ENCODE measurements at regions not wholly inside any gene's neighbourhood (a gene's known extent, or its start where the extent isn't known, plus 50 kb on each side); places are given as distances from the start of the nearest gene placed in this dataset.
"Not testable (repeated sequence)": the region's sequence is repeated elsewhere in the genome, so short reads cannot be mapped to it uniquely, and the experiment has no call there.

DNA sequence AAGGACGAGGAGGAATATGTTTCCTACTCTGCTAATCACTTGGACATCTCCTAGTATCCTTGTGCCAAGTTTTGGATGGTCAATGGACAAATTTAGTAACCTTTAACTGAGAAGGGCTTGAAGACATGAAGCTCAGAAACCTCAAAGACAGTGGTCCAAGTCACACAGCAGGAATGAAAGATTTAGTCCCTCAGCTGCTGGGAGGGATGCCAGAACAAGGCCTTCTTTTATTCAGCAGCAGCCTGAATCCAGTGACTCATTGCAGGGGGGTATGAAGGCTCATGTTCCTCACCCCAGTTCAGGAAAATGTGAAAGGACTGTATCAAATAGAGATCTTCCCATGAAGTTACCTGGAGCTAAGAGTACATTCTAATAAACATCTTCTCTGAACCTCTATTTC lies 214.9 kb upstream of the UGT8 start:
- no peak for DNase-seq

DNA sequence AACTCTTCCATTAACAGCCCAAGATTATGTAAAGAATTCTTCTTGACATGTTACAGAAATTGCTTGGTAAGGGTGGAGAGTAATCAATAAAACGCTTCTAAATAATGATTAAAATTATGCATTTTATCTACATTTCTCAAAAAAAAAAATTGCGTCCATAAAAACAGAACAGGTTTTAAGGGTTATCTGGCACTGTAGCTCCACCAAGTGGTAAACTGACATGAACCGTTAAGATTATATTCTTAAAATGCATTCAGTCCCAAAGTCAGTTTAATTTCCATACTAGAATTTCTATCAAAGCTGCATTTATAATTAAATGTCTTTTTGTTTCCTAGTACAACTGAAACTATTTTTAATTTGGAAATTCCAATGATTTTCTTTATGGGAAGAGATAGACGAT lies 214.0 kb upstream of the UGT8 start:
- DNase-seq, result peak; percentile 23

DNA sequence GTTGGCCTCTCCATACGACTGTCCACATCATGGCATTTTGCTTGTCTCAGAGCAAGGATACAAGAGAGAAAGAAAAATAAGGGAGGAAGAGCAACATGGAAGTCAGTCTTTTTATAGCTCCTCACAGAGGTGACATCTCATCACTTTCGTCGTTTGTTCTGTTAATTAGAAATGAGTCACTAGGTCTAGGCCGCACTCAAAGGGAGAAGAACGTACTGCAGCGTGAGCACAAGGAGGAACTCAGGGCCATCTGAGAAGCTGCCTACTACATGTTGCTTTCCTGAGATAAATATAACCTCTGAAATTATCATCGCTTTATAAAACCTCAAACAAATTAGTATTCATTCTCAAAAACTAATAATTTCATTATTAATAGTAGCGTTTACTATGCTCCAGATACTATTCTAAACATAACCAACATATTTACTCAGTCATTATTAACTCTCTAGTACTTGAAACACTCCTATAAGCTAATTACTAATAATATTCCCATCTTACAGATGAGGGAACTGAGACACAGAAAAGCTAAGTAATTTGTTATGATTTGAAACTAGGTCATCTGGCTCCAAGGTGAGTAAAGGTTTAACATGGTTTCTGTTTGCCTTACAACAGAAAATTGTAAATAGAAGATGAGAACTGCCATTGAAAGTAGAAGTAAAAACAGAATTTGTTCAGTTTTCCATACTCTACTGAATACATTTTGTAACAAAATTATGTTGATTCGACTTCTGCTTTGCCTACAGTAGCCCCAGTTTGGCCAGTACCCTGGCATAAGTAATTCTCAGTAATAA lies 213.2 kb upstream of the UGT8 start:
- DNase-seq, result no peak

DNA sequence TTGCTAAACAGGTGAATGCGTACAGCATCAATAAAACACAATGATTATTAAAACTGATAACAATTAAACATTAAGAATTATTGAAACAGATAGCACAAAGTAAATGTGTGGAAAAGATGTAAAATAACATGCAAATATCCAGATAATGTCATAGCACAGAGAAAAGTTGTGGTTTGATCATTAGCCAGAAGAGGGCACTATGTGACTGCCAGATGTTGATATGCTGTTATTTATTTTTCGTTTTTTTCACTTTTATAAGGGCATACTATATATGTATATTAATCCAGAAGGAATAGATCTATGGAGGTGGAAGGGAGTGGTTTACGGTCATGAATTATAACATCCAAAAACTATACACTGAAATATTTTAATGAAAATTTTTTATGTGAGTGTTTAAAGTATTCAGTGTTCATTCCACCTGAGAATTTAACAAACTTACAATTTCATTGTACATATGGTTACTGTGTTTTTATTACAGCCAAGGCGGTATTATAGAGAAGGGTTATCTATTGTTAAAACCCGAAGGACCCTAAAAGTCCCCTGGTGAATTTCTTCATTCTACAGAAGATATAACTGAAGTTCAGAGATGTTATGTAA lies 211.9 kb upstream of the UGT8 start:
- DNase-seq, result peak; percentile 31

DNA sequence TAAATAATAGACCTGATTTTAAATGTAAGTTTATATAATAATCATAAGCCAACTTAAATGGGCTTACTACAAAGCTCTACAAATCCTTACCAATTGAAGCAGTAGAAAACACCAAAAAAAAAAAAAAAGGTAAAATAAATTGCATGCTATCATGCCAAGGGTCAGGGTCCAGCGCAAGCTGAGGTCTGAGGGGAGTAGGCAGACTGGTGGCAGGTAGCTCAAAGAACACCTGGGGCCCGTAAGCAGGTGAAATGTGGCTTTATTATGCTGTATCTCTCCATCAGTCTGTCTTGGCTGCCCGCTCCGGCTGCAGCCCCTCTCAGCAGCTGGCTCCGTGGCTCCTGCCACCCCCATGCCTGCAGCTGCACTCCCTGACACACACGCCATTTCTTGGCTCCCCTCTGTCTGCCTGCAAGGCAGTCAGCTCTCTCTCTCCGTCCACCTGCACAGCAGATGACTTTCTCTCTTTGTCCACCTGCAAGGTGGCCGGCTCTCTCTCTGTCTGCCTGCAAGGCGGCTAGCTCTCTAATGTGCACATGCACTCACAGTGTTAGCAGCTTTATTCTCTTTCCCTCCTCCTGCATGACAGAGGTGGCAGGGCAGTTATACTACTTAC lies 209.4 kb upstream of the UGT8 start:
- DNase-seq, result no peak

DNA sequence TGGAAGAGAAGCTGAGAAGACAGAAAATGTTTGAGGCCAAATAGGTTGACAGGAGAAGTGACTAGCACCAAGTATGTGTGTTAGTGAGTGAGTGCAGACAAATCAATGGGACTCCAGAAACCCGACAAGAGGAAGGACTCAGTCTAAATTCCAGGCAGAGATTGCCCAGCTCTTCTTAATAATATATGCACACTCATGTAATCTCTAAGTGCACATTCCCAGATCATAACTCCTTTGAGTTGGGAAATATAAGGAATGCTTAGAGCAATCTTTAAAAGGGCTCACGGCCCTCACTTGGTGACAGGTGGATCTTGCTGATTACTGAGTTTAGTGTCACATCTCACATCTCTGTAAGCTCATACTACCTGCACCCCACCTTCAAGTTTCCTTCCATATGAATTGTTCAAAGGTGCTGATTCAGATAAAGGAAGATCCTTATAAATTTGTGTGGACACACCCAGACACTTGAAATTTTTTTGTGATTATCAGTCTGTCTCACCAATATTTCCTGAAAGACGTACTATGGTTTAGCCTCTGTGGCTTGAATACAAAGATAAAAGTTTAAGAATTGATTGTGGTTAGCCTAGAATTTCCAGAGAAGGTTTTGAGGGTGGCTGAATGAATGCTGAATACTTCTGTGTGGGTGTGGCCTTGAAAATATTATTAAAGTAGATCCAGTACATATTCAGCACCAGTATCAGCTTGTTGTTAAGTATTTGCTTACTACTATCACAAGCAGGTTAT lies 205.1 kb upstream of the UGT8 start:
- no peak for DNase-seq

DNA sequence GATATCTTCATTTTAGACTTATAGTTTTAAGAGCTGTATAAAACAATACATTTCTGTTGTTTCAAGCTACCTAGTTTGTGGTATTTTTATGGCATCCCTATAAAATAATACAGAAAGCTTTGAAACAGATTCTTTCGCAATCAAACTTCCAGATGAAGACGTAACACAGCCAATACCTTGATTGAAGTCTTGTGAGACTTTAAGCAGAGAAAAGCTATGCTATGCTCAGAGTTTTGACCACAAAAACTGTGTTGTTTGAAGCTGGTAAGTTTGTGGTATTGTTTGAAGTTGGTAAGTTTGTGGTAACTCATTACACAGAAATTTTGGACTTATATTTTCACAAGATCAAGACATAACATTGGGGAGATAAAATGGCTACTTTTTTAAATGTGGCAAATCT lies 201.8 kb upstream of the UGT8 start:
- DNase-seq, result no peak

DNA sequence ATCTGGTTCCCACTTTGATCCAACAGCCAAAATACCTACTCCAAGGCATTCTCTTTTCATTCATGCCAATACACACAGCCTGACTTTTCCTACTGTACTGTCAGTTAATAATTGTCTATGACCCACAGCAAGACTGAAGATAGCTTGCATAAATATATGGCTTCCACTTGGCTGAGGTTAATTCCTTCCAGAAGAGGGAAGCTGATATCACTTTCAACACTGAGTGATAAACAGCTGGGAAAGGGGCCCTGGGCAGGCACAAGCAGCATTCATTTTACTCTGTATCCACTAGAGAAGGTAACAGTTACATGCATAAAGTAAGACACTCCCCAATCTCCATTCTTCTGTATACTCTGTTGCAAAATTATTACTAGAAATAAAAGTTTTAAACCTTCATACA lies 200.2 kb upstream of the UGT8 start:
- DNase-seq, result peak; percentile 27

DNA sequence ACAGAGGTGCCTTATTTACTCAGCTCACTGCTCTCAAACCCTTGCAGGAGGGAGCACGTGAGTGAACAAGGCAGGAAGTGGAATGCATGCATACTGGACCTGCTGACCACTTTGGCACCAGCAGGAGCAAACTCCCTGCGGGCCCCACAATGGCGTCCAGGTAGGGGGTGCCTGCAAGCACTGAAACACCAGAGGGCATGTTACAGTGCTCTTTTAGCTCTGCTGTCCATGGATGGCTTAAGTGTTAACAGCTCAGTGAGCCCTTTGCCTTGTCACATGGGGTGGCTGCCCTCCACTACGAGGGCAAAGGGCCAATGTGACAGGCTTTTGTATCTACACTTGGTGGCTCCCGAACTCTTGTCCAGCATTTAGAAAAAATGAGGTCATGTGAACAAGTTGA lies 199.5 kb upstream of the UGT8 start:
- no peak for DNase-seq

DNA sequence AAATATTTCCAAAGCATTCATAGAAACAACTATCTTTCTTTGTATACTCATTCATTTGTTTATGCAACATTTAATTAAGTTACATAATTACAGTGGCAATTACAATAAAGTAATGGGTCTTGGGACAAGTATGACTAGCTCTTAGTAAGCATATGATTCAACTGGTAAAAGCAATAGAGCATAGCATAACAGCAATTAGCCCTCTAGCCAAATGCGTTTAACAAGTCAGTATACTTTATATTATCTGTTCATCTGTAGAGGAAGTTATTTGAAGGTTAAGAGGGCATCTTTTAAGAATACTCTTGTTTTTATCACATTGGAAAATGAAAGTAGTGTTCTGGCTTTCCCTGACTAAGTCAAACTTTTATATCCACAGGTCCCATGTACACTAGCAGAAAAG lies 198.1 kb upstream of the UGT8 start:
- no peak for DNase-seq

DNA sequence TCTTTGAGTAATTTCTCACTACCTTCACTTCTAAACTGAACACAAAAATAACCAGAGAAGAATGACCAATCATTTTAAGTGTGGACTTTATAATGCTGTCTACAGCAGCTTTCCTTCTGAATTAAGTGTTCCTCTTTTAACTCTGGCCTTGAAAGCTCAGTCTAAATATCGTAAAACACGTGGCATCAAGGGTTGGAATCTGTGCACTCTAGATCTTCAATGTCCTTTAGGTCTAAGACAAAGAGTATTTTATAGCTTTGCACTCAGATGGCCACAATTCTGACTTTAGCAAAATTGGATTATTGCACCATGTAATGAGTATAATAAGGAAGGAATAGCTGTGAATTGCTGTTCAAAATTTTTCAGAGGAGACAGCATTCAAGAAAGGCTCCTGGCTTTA lies 197.1 kb upstream of the UGT8 start:
- DNase-seq, result no peak

DNA sequence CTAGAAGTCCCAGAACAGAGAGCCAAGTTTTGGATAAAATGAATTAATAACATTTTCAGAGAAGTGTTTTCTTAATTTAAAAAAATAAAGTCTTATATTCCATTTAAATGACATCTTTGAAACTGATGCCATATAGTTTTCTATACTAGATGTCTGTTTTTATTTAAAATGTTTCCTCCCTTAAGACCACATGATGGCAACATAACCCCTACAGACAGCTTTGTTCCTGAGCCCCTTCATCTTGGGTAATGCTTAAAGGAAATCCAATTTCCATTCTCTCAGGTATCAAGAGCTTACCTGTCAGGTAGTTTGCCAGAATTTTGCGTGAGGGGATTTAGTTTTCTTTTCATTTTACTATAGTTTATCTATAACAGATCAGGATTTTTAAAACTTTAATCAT lies 181.4 kb upstream of the UGT8 start:
- peak; percentile 45 for DNase-seq

DNA sequence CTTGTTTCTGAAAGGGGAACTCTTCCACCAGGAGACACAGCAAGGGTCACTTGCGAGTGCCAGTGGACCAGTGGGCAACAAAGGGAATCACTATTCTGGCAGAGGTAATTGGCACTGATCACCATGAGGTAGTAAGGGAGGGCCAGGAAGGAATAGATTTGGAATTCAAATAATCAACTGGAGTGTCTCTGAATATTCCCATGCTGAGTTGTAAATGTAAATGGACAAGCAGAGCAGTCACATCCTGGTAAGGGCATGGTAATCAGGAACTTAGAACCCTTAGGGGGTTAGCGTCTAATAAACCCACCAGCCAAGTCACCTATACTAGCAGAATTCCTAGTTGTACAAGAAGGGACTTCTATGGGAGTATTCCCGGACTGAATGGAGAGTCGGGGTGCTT lies 178.5 kb upstream of the UGT8 start:
- no peak for DNase-seq

DNA sequence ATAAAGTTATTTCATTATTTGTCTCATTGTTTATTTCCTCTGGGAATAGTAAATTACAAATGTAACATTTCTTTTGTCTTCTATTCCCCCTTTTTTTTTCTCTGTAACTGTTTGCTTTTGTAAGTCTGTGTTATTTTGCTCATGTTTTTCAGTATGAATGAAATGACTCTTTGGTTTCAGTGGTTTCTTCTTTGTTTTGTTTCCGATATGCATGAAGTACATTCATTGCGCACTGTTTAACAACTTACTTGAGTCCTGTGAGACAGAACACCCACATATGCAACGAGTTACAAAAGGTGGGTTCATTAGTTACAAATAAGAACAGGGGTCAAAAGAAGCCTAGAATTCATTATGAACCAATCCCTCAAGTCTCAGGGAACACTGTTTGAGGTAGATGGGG lies 175.0 kb upstream of the UGT8 start:
- no peak for DNase-seq

DNA sequence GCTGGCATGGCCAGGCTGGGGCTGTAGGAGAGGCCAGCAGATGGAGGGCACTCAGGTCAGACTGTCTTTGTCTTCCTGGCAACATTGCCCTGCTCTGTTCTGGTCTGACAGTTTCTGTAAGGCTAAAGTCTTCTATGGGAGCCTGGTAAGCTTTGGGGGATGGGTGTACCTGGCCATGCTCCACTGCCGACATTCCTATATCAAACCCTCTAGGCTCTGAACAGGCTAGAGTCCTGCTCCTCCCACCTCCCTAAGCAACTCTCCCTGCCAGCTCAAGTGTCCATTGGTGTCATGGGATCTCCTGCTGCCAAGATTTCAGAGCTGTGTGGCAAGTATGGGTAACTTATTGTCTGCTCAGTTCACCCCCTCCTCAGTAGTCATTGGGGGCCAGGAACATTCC lies 163.5 kb upstream of the UGT8 start:
- DNase-seq, result no peak

DNA sequence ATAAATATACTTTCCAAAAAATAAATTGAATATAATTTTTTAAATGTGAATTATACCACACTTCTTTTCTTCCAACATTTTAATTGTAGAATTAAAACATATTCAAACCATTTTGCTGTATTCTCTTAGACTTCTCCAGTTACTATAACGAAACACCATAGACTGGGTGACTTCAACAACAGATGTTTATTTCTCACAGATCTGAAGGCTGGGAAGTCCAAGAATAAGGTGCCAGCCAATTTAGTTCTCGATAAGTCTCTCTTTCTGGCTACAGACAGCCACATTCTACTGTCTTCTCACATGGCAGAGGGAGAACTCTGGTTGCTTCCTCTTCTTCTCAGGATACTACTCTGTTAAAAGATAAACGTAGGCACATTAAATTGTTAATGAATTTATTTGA lies 155.8 kb upstream of the UGT8 start:
- DNase-seq, result no peak

DNA sequence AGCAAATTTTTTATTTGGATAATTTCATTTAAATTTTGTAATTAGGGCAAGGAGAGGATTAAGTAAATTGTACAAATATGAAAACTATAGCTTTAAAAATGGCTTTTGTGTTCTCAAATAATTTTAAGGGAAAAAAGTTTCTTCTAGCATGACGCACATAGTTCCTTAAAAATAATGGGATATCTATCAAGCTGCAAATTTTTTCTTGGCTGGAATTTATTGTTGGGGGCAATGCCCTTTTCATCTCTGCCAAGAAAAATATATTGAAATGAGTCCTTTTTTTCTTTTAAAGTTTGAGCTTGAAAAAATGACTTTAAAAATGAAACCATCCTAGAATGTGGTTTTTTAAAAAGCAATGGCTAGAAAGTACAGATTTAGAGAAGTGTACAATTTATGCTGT lies 154.4 kb upstream of the UGT8 start:
- DNase-seq, result no peak

DNA sequence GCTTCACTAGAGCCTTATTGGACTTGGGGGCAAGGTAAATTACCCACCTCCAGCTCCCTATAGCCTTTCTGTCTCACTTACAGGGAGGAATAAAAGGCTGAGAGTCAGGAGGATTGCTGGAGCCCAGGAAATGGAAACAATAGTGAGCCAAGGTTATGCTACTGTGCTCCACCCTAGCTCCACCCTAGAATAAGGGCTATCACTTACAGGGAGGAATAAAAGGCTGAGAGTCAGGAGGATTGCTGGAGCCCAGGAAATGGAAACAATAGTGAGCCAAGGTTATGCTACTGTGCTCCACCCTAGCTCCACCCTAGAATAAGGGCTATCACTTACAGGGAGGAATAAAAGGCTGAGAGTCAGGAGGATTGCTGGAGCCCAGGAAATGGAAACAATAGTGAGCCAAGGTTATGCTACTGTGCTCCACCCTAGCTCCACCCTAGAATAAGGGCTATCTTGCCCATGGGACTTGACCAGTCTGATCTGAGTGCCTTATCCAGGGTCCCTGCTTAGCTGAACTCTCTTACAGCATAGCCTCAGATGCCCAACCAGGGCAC lies 150.6 kb upstream of the UGT8 start:
- not testable (repeated sequence) for DNase-seq

DNA sequence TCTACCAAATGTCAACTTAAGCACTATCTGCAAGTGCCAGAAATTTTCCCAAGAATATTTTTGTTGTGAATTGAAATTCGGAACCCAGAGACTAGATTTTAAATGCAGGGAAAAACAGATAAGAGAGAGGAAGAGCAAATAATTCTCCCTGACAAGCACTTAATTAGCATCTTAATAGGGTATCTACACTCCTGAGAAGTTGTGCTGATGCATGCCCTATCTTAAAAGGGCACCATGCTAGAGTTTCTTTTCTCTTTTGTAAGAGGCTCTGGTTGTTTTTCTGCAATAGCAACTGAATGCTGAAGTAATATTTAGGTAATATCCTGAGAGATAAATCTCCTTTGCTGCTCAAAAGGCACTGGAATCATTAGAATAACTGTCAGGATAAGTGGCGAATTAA lies 139.9 kb upstream of the UGT8 start:
- DNase-seq, result no peak

DNA sequence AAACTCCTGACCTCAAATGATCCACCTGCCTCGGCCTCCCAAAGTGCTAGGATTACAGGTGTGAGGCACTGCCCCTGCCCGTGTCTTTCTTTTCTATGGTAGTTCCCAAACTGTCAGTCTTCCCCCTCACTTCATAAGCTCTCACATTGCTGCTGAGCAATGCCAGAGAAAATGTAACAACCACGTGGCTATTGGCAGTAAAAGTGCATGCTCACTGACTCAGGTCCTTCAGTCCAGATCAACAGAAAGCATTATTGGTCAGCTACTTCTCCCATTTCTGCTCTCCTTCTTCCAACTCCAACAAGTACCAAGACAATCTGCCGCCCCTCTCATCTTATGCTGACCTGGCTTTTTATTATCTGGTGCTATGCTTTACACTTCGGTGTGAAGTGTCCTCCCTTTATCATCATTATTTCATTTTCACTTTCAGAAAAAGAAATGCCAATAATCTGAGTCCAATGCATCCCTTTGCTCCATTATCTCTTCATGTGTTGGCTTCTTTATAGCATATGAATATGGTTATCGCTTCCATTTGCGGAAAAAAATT lies 133.8 kb upstream of the UGT8 start:
- no peak for DNase-seq

DNA sequence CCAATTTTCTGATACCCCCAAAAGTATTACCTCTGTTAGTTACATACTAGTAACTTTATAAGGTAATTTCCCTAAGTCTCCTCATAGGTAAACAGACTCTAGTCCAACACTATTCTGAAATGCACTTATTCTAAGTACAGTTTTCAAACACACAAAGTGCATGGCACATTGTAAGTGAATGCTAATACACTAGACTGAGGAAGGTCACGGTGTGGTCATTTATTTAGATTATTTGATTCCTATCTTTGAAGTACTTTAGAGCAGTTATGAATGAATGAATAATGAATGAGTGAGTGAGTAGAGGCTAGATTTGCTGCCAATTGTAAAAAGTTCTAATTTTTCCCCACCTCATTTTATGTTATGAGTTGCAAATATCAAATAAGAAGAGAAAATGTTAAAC lies 132.8 kb upstream of the UGT8 start:
- DNase-seq, result no peak

DNA sequence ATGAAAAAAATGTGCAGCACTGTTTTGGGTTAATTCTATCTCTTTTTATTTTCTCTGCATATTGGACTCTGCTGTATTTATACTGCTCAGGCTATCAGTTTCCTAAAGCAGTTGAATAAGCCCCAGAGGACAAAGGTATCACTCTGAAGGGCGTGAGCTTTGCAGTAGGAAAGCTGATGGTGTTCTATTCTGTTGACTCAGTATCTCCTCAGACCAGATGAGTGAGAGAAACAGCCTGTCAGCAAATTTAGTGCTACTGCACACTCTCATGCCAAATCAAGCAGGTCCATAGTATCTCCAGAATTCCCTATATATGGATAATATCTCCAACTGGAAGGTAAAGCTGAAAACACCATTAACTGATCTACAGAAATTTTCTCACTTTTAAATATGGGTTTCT lies 132.3 kb upstream of the UGT8 start:
- DNase-seq, result no peak
